ENCODE measurements at regions not wholly inside any gene's neighbourhood (a gene's known extent, or its start where the extent isn't known, plus 50 kb on each side); places are given as distances from the start of the nearest gene placed in this dataset.

DNA sequence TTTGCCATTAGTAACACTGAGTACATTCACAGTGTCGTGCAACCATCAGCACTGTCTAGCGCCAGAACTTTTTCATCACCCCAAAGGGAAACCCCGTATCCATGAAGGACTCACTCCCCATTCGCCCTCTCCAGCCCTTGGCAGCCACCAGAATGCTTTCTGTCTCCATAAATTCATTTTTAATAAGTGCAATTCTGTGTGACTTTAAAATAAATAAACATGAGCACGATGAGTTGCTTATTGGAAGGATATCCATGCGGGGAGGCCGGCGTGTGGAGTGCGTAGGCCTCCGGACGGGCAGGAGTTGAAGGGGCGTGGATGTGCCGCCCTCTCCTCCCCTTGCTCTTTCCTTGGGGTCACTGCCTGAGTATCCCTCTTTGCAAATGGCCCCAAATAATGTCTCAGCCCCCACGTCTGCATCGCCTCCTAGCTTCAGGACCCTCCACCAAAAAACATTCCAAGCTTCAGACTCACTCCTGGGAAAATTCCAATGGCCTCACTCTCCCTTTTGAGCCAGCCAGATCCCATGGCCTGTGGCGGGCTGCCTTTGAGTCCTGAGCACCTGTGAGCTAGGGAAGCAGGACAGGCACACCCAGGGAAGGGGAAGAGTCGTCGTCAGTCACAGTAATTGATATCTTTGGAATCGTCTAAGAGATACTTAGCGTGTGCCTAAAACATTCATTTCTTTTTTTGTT, 306.3 kb downstream of the SEC14L1 start:
- CTCF ChIA-PET: interaction anchor here (0.7 kb wide), 1 partner anchor 511 kb away, joined by 3 read pairs; the partner anchor contains the start of gene TNRC6C
- no peaks in the 10 kb centered on the region for H3K9me3 Mint-ChIP-seq
- H3K27ac Mint-ChIP-seq: peak overlapping the region; percentile 98
- POLR2A ChIA-PET: interaction anchor here (0.9 kb wide), 1 partner anchor 71 kb away, joined by 3 read pairs; no protein-coding TSS in a partner anchor
- no peak overlapping the region for H3K4me3 Mint-ChIP-seq
- peaks cover 74% of the 10 kb centered on the region for H3K4me1 Mint-ChIP-seq (ENCODE audit: low read depth)
- no peaks in the 10 kb centered on the region for H3K27me3 Mint-ChIP-seq
- no peak for DNase-seq
- H3K36me3 Mint-ChIP-seq: peaks cover 11% of the 10 kb centered on the region
- intact Hi-C loops (cut with micrococcal nuclease): no loop called here

- no peaks in the 10 kb centered on the region for H3K9me3 Mint-ChIP-seq
- H3K27ac Mint-ChIP-seq: peak overlapping the region; percentile 100
- CTCF ChIA-PET: interaction anchor here (1.1 to 7.4 kb wide), 3 partner anchors 19 to 49 kb away, joined by 4 to 45 read pairs (median 11); no protein-coding TSS in a partner anchor
- intact Hi-C loops (cut with micrococcal nuclease): no loop called here
- DNase-seq: no peak
- H3K27me3 Mint-ChIP-seq: no peaks in the 10 kb centered on the region
- peaks cover 52% of the 10 kb centered on the region for H3K4me1 Mint-ChIP-seq (ENCODE audit: low read depth)
- peaks cover 30% of the 10 kb centered on the region for H3K36me3 Mint-ChIP-seq
- POLR2A ChIA-PET: interaction anchor here (1.1 to 6.6 kb wide), 6 partner anchors 9 to 49 kb away, joined by 3 to 47 read pairs (median 9); no protein-coding TSS in a partner anchor
- H3K4me3 Mint-ChIP-seq: peak overlapping the region; percentile 91
Observed at GRCh38 chr17:77449373-77449907, 308.7 kb downstream of the SEC14L1 start.

GRCh38 chr17:77449908-77450741, 309.4 kb downstream of the SEC14L1 start:
- intact Hi-C loops (cut with micrococcal nuclease): loop anchor here (10.0 kb wide), 1 partner anchor 435 kb away; no protein-coding TSS in a partner anchor
- no peaks in the 10 kb centered on the region for H3K9me3 Mint-ChIP-seq
- ChIA-PET CTCF (interaction anchor here (0.7 to 7.4 kb wide), 8 partner anchors 9 to 50 kb away, joined by 3 to 45 read pairs (median 4); no protein-coding TSS in a partner anchor), POLR2A (interaction anchor here (0.6 to 6.6 kb wide), 11 partner anchors 9 to 74 kb away, joined by 3 to 47 read pairs (median 6); no protein-coding TSS in a partner anchor)
- peak; percentile 86 for DNase-seq
- peak overlapping the region; percentile 91 for H3K4me3 Mint-ChIP-seq
- H3K36me3 Mint-ChIP-seq: peaks cover 37% of the 10 kb centered on the region
- H3K27me3 Mint-ChIP-seq: no peaks in the 10 kb centered on the region
- H3K27ac Mint-ChIP-seq: peak overlapping the region; percentile 100
- peaks cover 47% of the 10 kb centered on the region for H3K4me1 Mint-ChIP-seq (ENCODE audit: low read depth)

- peaks cover 45% of the 10 kb centered on the region for H3K4me1 Mint-ChIP-seq (ENCODE audit: low read depth)
- H3K27me3 Mint-ChIP-seq: no peaks in the 10 kb centered on the region
- H3K27ac Mint-ChIP-seq: peak overlapping the region; percentile 100
- POLR2A ChIA-PET: interaction anchor here (0.6 to 6.6 kb wide), 8 partner anchors 9 to 75 kb away, joined by 3 to 47 read pairs (median 10); no protein-coding TSS in a partner anchor
- peak overlapping the region; percentile 91 for H3K4me3 Mint-ChIP-seq
- CTCF ChIA-PET: interaction anchor here (0.7 to 7.4 kb wide), 10 partner anchors 9 to 153 kb away, joined by 3 to 45 read pairs (median 7); no protein-coding TSS in a partner anchor
- peaks cover 41% of the 10 kb centered on the region for H3K36me3 Mint-ChIP-seq
- no peaks in the 10 kb centered on the region for H3K9me3 Mint-ChIP-seq
- intact Hi-C loops (cut with micrococcal nuclease): loop anchor here (10.0 kb wide), 1 partner anchor 434 kb away; no protein-coding TSS in a partner anchor
- DNase-seq: no peak
Observed at GRCh38 chr17:77450742-77451244, 310.0 kb downstream of the SEC14L1 start.

GRCh38 chr17:77451245-77451893, 310.6 kb downstream of the SEC14L1 start:
- peaks cover 43% of the 10 kb centered on the region for H3K36me3 Mint-ChIP-seq
- POLR2A ChIA-PET: interaction anchor here (0.6 to 6.6 kb wide), 12 partner anchors 8 to 75 kb away, joined by 3 to 47 read pairs (median 7); no protein-coding TSS in a partner anchor
- intact Hi-C loops (cut with micrococcal nuclease): loop anchor here (10.0 kb wide), 1 partner anchor 433 kb away; no protein-coding TSS in a partner anchor
- peak overlapping the region; percentile 91 for H3K4me3 Mint-ChIP-seq
- peak; percentile 83 for DNase-seq
- CTCF ChIA-PET: interaction anchor here (0.7 to 7.4 kb wide), 13 partner anchors 8 to 153 kb away, joined by 3 to 45 read pairs (median 4); no protein-coding TSS in a partner anchor
- H3K9me3 Mint-ChIP-seq: no peaks in the 10 kb centered on the region
- H3K4me1 Mint-ChIP-seq (ENCODE audit: low read depth): peaks cover 41% of the 10 kb centered on the region
- peak overlapping the region; percentile 100 for H3K27ac Mint-ChIP-seq
- H3K27me3 Mint-ChIP-seq: no peaks in the 10 kb centered on the region

- CTCF ChIA-PET: interaction anchor here (0.9 to 7.4 kb wide), 13 partner anchors 9 to 154 kb away, joined by 3 to 45 read pairs (median 5); no protein-coding TSS in a partner anchor
- Mint-ChIP-seq H3K36me3 (peaks cover 46% of the 10 kb centered on the region), H3K9me3 (no peaks in the 10 kb centered on the region), H3K27me3 (no peaks in the 10 kb centered on the region), H3K4me3 (peak overlapping the region; percentile 91), H3K4me1 (ENCODE audit: low read depth) (peaks cover 37% of the 10 kb centered on the region), H3K27ac (peak overlapping the region; percentile 100)
- no peak for DNase-seq
- intact Hi-C loops (cut with micrococcal nuclease): loop anchor here (1.0 to 10.0 kb wide), 2 partner anchors 8 to 433 kb away; no protein-coding TSS in a partner anchor
- POLR2A ChIA-PET: interaction anchor here (0.7 to 6.6 kb wide), 14 partner anchors 7 to 77 kb away, joined by 3 to 47 read pairs (median 7); no protein-coding TSS in a partner anchor
Observed at GRCh38 chr17:77451894-77452852, 311.4 kb downstream of the SEC14L1 start.

DNA sequence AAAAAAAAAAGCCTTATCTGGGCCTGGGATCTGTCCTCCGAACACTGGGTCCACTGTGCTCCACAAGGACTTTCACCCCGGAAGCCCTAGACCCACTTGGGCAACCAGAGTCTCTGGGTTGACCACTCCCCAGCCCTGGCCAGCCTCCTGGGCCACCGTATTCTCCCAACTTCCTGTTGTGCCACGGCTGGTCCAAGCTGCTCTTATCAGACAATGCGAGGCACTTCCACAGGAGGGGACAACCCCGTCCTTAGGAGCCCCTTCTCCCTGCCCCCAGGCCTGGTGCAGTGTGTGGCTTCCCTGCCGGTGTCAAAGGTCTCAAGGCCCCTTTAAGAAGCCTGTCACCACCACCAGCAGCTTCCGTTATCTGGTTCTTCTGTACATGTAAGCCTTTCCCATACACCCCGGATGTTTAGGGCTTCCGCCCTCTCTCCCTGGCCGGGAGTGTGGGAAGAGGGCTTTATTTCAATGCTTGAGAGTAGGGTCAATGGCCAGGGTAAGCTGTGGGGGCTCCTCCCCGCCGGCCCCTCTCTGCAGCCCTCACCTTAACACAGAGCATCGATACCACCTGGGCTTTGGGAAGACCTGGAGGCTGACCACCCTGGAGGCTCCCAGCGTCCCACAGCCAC, 313.0 kb downstream of the SEC14L1 start:
- peaks cover 39% of the 10 kb centered on the region for H3K4me1 Mint-ChIP-seq (ENCODE audit: low read depth)
- H3K36me3 Mint-ChIP-seq: peaks cover 59% of the 10 kb centered on the region
- no peaks in the 10 kb centered on the region for H3K27me3 Mint-ChIP-seq
- peak; percentile 72 for DNase-seq
- intact Hi-C loops (cut with micrococcal nuclease): loop anchor here (1.0 to 10.0 kb wide), 2 partner anchors 8 to 431 kb away; no protein-coding TSS in a partner anchor
- ChIA-PET CTCF (interaction anchor here (1.3 to 7.4 kb wide), 11 partner anchors 9 to 122 kb away, joined by 3 to 45 read pairs (median 7); no protein-coding TSS in a partner anchor), POLR2A (interaction anchor here (1.2 to 6.6 kb wide), 10 partner anchors 9 to 79 kb away, joined by 3 to 47 read pairs (median 11); no protein-coding TSS in a partner anchor)
- H3K9me3 Mint-ChIP-seq: no peaks in the 10 kb centered on the region
- H3K27ac Mint-ChIP-seq: peak overlapping the region; percentile 100
- H3K4me3 Mint-ChIP-seq: peak overlapping the region; percentile 91

GRCh38 chr17:77454242-77455095, 313.7 kb downstream of the SEC14L1 start:
- Mint-ChIP-seq H3K36me3 (peaks cover 67% of the 10 kb centered on the region), H3K27ac (peak overlapping the region; percentile 100), H3K9me3 (no peaks in the 10 kb centered on the region), H3K27me3 (no peaks in the 10 kb centered on the region), H3K4me1 (ENCODE audit: low read depth) (peaks cover 39% of the 10 kb centered on the region), H3K4me3 (peak overlapping the region; percentile 91)
- ChIA-PET CTCF (interaction anchor here (1.4 to 7.4 kb wide), 10 partner anchors 10 to 123 kb away, joined by 4 to 45 read pairs (median 8); no protein-coding TSS in a partner anchor), POLR2A (interaction anchor here (0.7 to 6.6 kb wide), 8 partner anchors 8 to 123 kb away, joined by 3 to 47 read pairs (median 11); no protein-coding TSS in a partner anchor)
- peak; percentile 33 for DNase-seq
- intact Hi-C loops (cut with micrococcal nuclease): loop anchor here (5.0 to 10.0 kb wide), 3 partner anchors 38 to 717 kb away; partner anchors contain the start of genes MFSD11 and SRSF2
